Endodermal cell (in vitro differentiated cells): ENCODE measurements at regions not wholly inside any gene's neighbourhood (a gene's known extent, or its start where the extent isn't known, plus 50 kb on each side); places are given as distances from the start of the nearest gene placed in this dataset.
A peak's percentile ranks its signal among the peaks of the same experiment; 100 is the strongest.

Experiments
- DNase-seq: peaks from one replicate; pipeline ENCODE4 v3.0.0-alpha.2; 2017
- H3K27ac ChIP-seq: 2 replicates; pipeline ENCODE4 v1.5.1; 2013; ENCODE audit warnings: mild to moderate bottlenecking, low read depth, low read length, moderate library complexity
- H3K27me3 ChIP-seq: 2 replicates; pipeline ENCODE4 v1.6.1; 2013; ENCODE audit warnings: mild to moderate bottlenecking, low read length, moderate library complexity; ENCODE audit not compliant: insufficient read depth, control insufficient read depth, poor library complexity, severe bottlenecking
- H3K36me3 ChIP-seq: 2 replicates; pipeline ENCODE4 v1.7.0; 2013; ENCODE audit warnings: mild to moderate bottlenecking, low read length, moderate library complexity; ENCODE audit not compliant: control insufficient read depth, insufficient read depth
- H3K4me1 ChIP-seq: one replicate; pipeline ENCODE4 v1.7.0; 2013; ENCODE audit warnings: low read length; ENCODE audit not compliant: control insufficient read depth, insufficient read depth
- H3K4me3 ChIP-seq: 2 replicates; pipeline ENCODE4 v1.5.1; 2013; ENCODE audit warnings: mild to moderate bottlenecking, low read length, moderate library complexity
- H3K9ac ChIP-seq: 2 replicates; pipeline ENCODE4 v1.6.1; 2013; ENCODE audit warnings: mild to moderate bottlenecking, low read length, moderate library complexity; ENCODE audit not compliant: poor library complexity, severe bottlenecking; ENCODE audit errors: extremely low read depth
- H3K9me3 ChIP-seq: 2 replicates; pipeline ENCODE4 v1.6.1; 2013; ENCODE audit warnings: mild to moderate bottlenecking, low read length, moderate library complexity; ENCODE audit not compliant: control insufficient read depth
- H3K27ac Mint-ChIP-seq: 2 replicates; pipeline ENCODE4 v1.8.0; 2020; ENCODE audit warnings: mixed read lengths
- H3K27me3 Mint-ChIP-seq: 2 replicates; pipeline ENCODE4 v1.8.0; 2021; ENCODE audit warnings: mild to moderate bottlenecking, mixed read lengths; ENCODE audit not compliant: insufficient read depth
- H3K36me3 Mint-ChIP-seq: 2 replicates; pipeline ENCODE4 v1.8.0; 2020; ENCODE audit warnings: low read depth, mixed read lengths
- H3K4me1 Mint-ChIP-seq: 2 replicates; pipeline ENCODE4 v1.8.0; 2020; ENCODE audit warnings: mixed read lengths
- H3K4me3 Mint-ChIP-seq: 2 replicates; pipeline ENCODE4 v1.8.0; 2020; ENCODE audit warnings: mild to moderate bottlenecking, moderate library complexity, mixed read lengths
- H3K9me3 Mint-ChIP-seq: 2 replicates; pipeline ENCODE4 v1.8.0; 2020; ENCODE audit warnings: mild to moderate bottlenecking, mixed read lengths
- WGBS, 2 experiments: methylation state at CpG; one replicate each; pipeline versions ENCODE4 v1.1.5 to v1.1.7; 2013; ENCODE audit warnings: missing lambda C conversion rate in 2 of 2, mixed read lengths in 1 of 2; ENCODE audit not compliant: insufficient coverage in 1 of 2, insufficient read length in 1 of 2; 5-methylcytosine and 5-hydroxymethylcytosine counted together
- TF ChIP-seq, protein P1 (sequence below): fragments of 200-600 bp; sonication (generic); conservative IDR thresholded peaks from 2 replicates; pipeline ENCODE4 v1.5.0; 2021; ENCODE audit warnings: antibody characterized with exemption, mild to moderate bottlenecking

DNA sequence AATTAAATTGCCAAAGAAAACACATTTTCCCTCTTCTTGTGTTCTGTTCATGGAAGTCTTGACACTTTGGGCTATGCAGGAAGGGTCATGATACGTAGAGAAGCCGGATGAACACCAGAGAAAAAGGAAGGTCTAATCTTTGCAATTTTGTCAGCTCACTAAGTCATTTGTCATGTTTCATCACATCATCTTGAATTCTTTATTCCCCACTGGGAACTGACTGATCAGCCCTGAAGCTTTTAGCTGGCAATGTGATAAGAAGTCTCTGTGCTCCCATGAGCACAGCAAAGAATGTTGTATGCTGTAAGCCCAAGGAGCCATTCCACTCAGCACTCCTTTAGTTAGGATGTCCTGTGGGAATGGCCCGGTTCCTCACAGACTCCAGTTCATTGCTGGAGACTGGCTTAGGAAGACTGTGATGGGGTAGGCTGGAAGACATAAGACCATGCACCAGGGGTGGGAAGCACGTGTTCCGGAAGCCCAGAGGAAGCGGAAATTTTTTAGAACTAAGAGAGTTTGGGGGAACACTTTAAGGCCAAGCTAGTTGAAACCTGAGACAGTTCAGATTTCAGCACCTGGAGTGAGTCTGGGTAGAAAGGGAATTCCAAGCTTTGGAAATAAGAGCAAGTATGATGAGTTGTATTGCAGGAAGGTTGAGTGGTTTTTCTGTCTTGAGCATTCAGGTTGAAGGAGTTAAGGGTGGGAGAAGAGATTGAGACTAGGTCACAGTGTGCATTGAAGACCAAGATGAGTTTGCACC lies 306.7 kb upstream of the MTNR1B start:
- Mint-ChIP-seq H3K36me3 (no peaks in the 10 kb centered on the region), H3K9me3 (no peaks in the 10 kb centered on the region), H3K27ac (no peak overlapping the region), H3K4me1 (peaks cover 3% of the 10 kb centered on the region), H3K4me3 (no peak overlapping the region), H3K27me3 (no peaks in the 10 kb centered on the region)
- Histone ChIP-seq H3K36me3 (no peaks in the 10 kb centered on the region), H3K4me1 (no peaks in the 10 kb centered on the region), H3K27me3 (no peaks in the 10 kb centered on the region), H3K4me3 (no peak overlapping the region), H3K27ac (no peak overlapping the region), H3K9ac (no peak overlapping the region), H3K9me3 (no peaks in the 10 kb centered on the region)
- DNase-seq, result no peak
- TF ChIP-seq, protein P1, sequence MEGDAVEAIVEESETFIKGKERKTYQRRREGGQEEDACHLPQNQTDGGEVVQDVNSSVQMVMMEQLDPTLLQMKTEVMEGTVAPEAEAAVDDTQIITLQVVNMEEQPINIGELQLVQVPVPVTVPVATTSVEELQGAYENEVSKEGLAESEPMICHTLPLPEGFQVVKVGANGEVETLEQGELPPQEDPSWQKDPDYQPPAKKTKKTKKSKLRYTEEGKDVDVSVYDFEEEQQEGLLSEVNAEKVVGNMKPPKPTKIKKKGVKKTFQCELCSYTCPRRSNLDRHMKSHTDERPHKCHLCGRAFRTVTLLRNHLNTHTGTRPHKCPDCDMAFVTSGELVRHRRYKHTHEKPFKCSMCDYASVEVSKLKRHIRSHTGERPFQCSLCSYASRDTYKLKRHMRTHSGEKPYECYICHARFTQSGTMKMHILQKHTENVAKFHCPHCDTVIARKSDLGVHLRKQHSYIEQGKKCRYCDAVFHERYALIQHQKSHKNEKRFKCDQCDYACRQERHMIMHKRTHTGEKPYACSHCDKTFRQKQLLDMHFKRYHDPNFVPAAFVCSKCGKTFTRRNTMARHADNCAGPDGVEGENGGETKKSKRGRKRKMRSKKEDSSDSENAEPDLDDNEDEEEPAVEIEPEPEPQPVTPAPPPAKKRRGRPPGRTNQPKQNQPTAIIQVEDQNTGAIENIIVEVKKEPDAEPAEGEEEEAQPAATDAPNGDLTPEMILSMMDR, result no peak
- 94 to 96% methylated on average over 5 to 6 of the region's 6 CpGs for WGBS, 2 experiments

DNA sequence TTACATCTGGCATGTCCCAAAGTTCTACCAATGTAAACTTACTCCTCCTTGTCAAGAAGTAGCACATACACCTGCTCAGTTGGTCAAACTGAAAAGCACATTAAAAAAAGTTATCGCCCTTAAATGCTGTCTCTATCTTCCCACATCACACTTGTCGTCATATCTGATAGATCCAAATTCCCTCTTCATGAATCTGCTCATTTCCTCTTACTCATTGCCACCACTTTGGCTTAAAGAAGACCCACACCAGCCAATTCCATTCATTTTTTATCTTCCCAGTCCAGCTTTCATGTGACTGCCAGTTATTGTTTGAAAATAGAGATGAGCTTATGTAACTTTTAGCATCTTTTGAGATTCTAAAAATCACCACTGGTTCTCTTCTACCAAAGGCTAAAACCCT lies 305.9 kb upstream of the MTNR1B start:
- Histone ChIP-seq H3K27me3 (no peaks in the 10 kb centered on the region), H3K9me3 (no peaks in the 10 kb centered on the region), H3K36me3 (no peaks in the 10 kb centered on the region), H3K27ac (no peak overlapping the region), H3K4me1 (no peaks in the 10 kb centered on the region), H3K9ac (no peak overlapping the region), H3K4me3 (no peak overlapping the region)
- TF ChIP-seq, protein P1, result no peak
- no peak for DNase-seq
- H3K9me3 Mint-ChIP-seq, result no peaks in the 10 kb centered on the region
- no peak overlapping the region for H3K4me3 Mint-ChIP-seq
- H3K27ac Mint-ChIP-seq, result no peak overlapping the region
- WGBS, 2 experiments, result 87 to 90% methylated on average over 2 of the region's 2 CpGs
- peaks cover 3% of the 10 kb centered on the region for H3K4me1 Mint-ChIP-seq
- H3K27me3 Mint-ChIP-seq, result no peaks in the 10 kb centered on the region
- H3K36me3 Mint-ChIP-seq, result no peaks in the 10 kb centered on the region

DNA sequence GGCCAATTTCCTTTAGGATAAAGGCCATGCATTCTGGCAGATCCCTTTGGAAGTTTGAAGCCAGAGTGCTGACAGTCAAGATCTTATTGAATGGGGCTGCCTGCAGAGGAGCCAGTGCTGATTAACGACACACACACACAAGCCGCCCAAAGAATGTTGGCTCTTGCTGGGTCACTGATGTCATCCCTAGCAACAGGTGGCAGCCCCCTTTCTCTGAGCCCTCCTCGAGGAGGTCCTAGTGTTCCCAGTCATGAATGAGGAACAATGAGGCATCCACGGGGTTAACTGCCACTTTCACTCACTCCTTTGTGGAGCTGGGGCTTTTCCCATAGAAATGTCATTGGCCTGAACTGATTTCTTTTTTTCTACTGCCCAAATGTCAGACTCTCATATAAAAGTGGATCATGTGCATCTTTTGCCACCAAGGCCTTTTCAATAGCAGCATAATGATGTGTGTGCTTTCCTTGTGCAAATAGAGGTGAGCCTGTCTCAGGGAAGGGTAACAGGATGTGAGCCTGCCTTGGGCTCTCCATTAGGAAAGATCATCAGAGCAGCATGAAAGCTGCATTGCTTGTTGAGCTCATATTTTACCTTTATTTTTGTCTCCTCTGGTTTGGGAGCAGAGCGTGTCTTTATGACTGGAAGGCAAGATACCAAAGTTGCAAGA lies 301.8 kb upstream of the MTNR1B start:
- H3K4me3 ChIP-seq, result no peak overlapping the region
- no peak overlapping the region for H3K27ac Mint-ChIP-seq
- H3K27me3 ChIP-seq, result no peaks in the 10 kb centered on the region
- H3K4me1 ChIP-seq, result no peaks in the 10 kb centered on the region
- H3K27me3 Mint-ChIP-seq, result no peaks in the 10 kb centered on the region
- TF ChIP-seq, protein P1, result no peak
- no peaks in the 10 kb centered on the region for H3K36me3 Mint-ChIP-seq
- no peaks in the 10 kb centered on the region for H3K9me3 ChIP-seq
- peak; percentile 71 for DNase-seq
- no peak overlapping the region for H3K9ac ChIP-seq
- no peak overlapping the region for H3K4me3 Mint-ChIP-seq
- H3K27ac ChIP-seq, result peak overlapping the region; percentile 89
- peaks cover 3% of the 10 kb centered on the region for H3K4me1 Mint-ChIP-seq
- WGBS, 2 experiments, result 53 to 64% methylated on average over 3 to 5 of the region's 5 CpGs
- no peaks in the 10 kb centered on the region for H3K36me3 ChIP-seq
- H3K9me3 Mint-ChIP-seq, result no peaks in the 10 kb centered on the region
